Central memory CD4-positive, alpha-beta T cell (primary cell): ENCODE measurements at regions not wholly inside any gene's neighbourhood (a gene's known extent, or its start where the extent isn't known, plus 50 kb on each side); places are given as distances from the start of the nearest gene placed in this dataset.

ENCODE experiments used
- DNase-seq: peaks from one replicate; pipeline ENCODE4 v3.0.0; 2022

- DNase-seq = no peak
Measured at GRCh38 chr9:135220601-135221575, 133.4 kb downstream of the OLFM1 start.

- DNase-seq = no peak
Measured at GRCh38 chr9:135221576-135221950, 134.1 kb downstream of the OLFM1 start.

- DNase-seq = no peak
Measured at GRCh38 chr9:135221951-135222631, 134.6 kb downstream of the OLFM1 start.

- DNase-seq = no peak
Measured at GRCh38 chr9:135222881-135223760, 135.7 kb downstream of the OLFM1 start.

- no peak for DNase-seq
Measured at GRCh38 chr9:135223831-135224230, 136.4 kb downstream of the OLFM1 start.

- no peak for DNase-seq
Measured at GRCh38 chr9:135224286-135224877, 136.9 kb downstream of the OLFM1 start.

GRCh38 chr9:135224921-135225541 is 137.6 kb downstream of the OLFM1 start:
- no peak for DNase-seq

- no peak for DNase-seq
Measured at GRCh38 chr9:135225619-135226228, 138.3 kb downstream of the OLFM1 start.

GRCh38 chr9:135226369-135227050 is 139.0 kb downstream of the OLFM1 start:
- no peak for DNase-seq

- DNase-seq = no peak
Measured at GRCh38 chr9:135227641-135228251, 140.3 kb downstream of the OLFM1 start.

GRCh38 chr9:135228345-135228982 is 141.0 kb downstream of the OLFM1 start:
- no peak for DNase-seq

- DNase-seq = no peak
Measured at GRCh38 chr9:135228983-135229625, 141.6 kb downstream of the OLFM1 start.

- DNase-seq = no peak
Measured at GRCh38 chr9:135229701-135230385, 142.4 kb downstream of the OLFM1 start.

- DNase-seq = no peak
Measured at GRCh38 chr9:135230386-135230765, 142.9 kb downstream of the OLFM1 start.

GRCh38 chr9:135230817-135231520 is 143.5 kb downstream of the OLFM1 start:
- DNase-seq = no peak

GRCh38 chr9:135239100-135239768 is 151.8 kb downstream of the OLFM1 start:
- DNase-seq = no peak

GRCh38 chr9:135239769-135240141 is 152.3 kb downstream of the OLFM1 start:
- no peak for DNase-seq

GRCh38 chr9:135240222-135240621 is 152.8 kb downstream of the OLFM1 start:
- DNase-seq = no peak
